ENCODE measurements at regions not wholly inside any gene's neighbourhood (a gene's known extent, or its start where the extent isn't known, plus 50 kb on each side); places are given as distances from the start of the nearest gene placed in this dataset.

GRCh38 chr2:56542213-56542612 is 358.4 kb downstream of the CCDC85A start:
- TF ChIP-seq POLR2A (IDR thresholded peaks at IDR 0.05; ENCODE audit: low read length), result no peak
- TF ChIP-seq GATA1 (IDR thresholded peaks at IDR 0.05; ENCODE audit: low read depth, low read length), result no peak

Data from erythroblast (primary cell).